ENCODE measurements at regions not wholly inside any gene's neighbourhood (a gene's known extent, or its start where the extent isn't known, plus 50 kb on each side); places are given as distances from the start of the nearest gene placed in this dataset.

DNA sequence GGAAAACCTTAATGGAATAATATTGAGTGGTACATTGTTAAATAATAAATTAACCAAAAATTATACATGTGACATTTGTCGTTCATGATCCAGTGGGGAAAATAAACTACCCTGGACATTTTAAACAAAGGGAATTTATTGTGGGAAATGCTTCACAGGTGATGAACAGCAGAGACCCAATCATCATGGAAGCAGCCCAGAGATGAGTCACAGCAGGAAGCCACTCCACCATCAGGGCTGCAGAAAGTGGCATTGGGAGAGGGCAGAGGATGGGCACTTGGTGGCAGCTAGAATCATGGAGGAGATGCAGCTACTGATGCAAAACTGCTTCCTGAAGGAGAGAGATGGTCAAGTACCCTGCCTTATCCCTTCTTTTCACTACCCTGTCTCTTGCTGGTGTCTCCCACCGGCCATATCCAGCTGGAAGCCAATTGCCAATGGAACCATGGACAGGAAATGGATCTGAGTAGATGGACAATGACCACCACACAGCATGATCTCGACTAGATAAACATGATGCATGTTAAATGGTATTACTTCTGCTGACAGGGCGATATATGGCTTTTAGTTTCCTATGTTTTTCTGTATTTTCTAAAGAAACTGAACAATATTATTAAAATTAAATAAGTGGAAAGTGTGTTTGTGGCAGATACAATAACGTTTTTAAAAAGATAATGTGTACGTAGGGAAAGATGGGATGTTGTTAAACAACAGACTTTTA lies 139.8 kb downstream of the RPIA start (continued):
- TF ChIP-seq, protein P1, sequence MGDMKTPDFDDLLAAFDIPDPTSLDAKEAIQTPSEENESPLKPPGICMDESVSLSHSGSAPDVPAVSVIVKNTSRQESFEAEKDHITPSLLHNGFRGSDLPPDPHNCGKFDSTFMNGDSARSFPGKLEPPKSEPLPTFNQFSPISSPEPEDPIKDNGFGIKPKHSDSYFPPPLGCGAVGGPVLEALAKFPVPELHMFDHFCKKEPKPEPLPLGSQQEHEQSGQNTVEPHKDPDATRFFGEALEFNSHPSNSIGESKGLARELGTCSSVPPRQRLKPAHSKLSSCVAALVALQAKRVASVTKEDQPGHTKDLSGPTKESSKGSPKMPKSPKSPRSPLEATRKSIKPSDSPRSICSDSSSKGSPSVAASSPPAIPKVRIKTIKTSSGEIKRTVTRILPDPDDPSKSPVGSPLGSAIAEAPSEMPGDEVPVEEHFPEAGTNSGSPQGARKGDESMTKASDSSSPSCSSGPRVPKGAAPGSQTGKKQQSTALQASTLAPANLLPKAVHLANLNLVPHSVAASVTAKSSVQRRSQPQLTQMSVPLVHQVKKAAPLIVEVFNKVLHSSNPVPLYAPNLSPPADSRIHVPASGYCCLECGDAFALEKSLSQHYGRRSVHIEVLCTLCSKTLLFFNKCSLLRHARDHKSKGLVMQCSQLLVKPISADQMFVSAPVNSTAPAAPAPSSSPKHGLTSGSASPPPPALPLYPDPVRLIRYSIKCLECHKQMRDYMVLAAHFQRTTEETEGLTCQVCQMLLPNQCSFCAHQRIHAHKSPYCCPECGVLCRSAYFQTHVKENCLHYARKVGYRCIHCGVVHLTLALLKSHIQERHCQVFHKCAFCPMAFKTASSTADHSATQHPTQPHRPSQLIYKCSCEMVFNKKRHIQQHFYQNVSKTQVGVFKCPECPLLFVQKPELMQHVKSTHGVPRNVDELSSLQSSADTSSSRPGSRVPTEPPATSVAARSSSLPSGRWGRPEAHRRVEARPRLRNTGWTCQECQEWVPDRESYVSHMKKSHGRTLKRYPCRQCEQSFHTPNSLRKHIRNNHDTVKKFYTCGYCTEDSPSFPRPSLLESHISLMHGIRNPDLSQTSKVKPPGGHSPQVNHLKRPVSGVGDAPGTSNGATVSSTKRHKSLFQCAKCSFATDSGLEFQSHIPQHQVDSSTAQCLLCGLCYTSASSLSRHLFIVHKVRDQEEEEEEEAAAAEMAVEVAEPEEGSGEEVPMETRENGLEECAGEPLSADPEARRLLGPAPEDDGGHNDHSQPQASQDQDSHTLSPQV (IDR thresholded peaks at IDR 0.05), result no peak
- TF ChIP-seq KDM1A (IDR thresholded peaks at IDR 0.05; ENCODE audit: borderline replicate concordance) (no peak), ZZZ3 (IDR thresholded peaks at IDR 0.05; ENCODE audit: control insufficient read depth, insufficient read length, low read depth) (no peak), CBFB (IDR thresholded peaks at IDR 0.05; ENCODE audit: low read depth) (no peak), BHLHE40 (IDR thresholded peaks at IDR 0.05; ENCODE audit: borderline replicate concordance in 1 of 2, low read depth in 2 of 2, low read length in 1 of 2) (no peak), JUNB (IDR thresholded peaks at IDR 0.05) (no peak), IRF4 (IDR thresholded peaks at IDR 0.05; ENCODE audit: low read depth, low read length) (no peak), MXI1 (IDR thresholded peaks at IDR 0.05; ENCODE audit: low read depth, low read length) (no peak)
- TF ChIP-seq, protein P2, sequence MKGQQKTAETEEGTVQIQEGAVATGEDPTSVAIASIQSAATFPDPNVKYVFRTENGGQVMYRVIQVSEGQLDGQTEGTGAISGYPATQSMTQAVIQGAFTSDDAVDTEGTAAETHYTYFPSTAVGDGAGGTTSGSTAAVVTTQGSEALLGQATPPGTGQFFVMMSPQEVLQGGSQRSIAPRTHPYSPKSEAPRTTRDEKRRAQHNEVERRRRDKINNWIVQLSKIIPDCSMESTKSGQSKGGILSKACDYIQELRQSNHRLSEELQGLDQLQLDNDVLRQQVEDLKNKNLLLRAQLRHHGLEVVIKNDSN (IDR thresholded peaks at IDR 0.05; ENCODE audit: borderline replicate concordance, extremely low read length, insufficient read depth, low read depth, low read length), result no peak
